Astrocyte (in vitro differentiated cells and primary cell): ENCODE measurements at regions not wholly inside any gene's neighbourhood (a gene's known extent, or its start where the extent isn't known, plus 50 kb on each side); places are given as distances from the start of the nearest gene placed in this dataset.

Source experiments
- DNase-seq: peaks from one replicate; pipeline ENCODE4 v3.0.0-alpha.2; 2010; ENCODE audit warnings: low read depth
- FAIRE-seq: peaks from 2 replicates; lab custom pipeline; 2011; peaks lifted over from hg19 to GRCh38; lab: Jason Lieb, UNC
- H2AFZ ChIP-seq: 2 replicates; pipeline ENCODE4 v1.6.0; 2012; ENCODE audit warnings: low read depth, low read length, inconsistent platforms
- H3K27ac ChIP-seq: 2 replicates; pipeline ENCODE4 v1.5.1; 2011; ENCODE audit warnings: low read depth, low read length, inconsistent platforms
- H3K27me3 ChIP-seq: 2 replicates; pipeline ENCODE4 v1.6.0; 2011; ENCODE audit warnings: low read length, inconsistent platforms; ENCODE audit not compliant: insufficient read depth
- H3K36me3 ChIP-seq: 2 replicates; pipeline ENCODE4 v1.5.1; 2011; ENCODE audit warnings: low read length, inconsistent platforms; ENCODE audit not compliant: insufficient read depth
- H3K4me1 ChIP-seq: 2 replicates; pipeline ENCODE4 v1.5.1; 2011; ENCODE audit warnings: low read length, inconsistent platforms; ENCODE audit not compliant: insufficient read depth
- H3K4me2 ChIP-seq: 2 replicates; pipeline ENCODE4 v1.6.0; 2012; ENCODE audit warnings: low read length, inconsistent platforms
- H3K4me3 ChIP-seq: 2 replicates; pipeline ENCODE4 v1.5.1; 2011; ENCODE audit warnings: low read depth, mild to moderate bottlenecking, low read length, inconsistent platforms; ENCODE audit not compliant: insufficient read depth
- H3K79me2 ChIP-seq: 2 replicates; pipeline ENCODE4 v1.6.0; 2012; ENCODE audit warnings: mild to moderate bottlenecking, low read length, inconsistent platforms; ENCODE audit not compliant: insufficient read depth
- H3K9ac ChIP-seq: 2 replicates; pipeline ENCODE4 v1.6.0; 2012; ENCODE audit warnings: mild to moderate bottlenecking, low read length, inconsistent platforms
- H3K9me3 ChIP-seq: 2 replicates; pipeline ENCODE4 v1.5.1; 2012; ENCODE audit warnings: low read depth, mild to moderate bottlenecking, low read length, inconsistent platforms; ENCODE audit not compliant: insufficient read depth
- H4K20me1 ChIP-seq: 2 replicates; pipeline ENCODE4 v1.6.0; 2012; ENCODE audit warnings: low read length, inconsistent platforms; ENCODE audit not compliant: insufficient read depth
- H3K27ac Mint-ChIP-seq: one replicate; pipeline ENCODE4 v1.8.0; 2021; ENCODE audit warnings: mild to moderate bottlenecking, mixed read lengths; ENCODE audit not compliant: unreplicated experiment
- H3K27me3 Mint-ChIP-seq: one replicate; pipeline ENCODE4 v1.8.0; 2021; ENCODE audit warnings: low read depth, mixed read lengths; ENCODE audit not compliant: unreplicated experiment
- H3K36me3 Mint-ChIP-seq: one replicate; pipeline ENCODE4 v1.8.0; 2021; ENCODE audit warnings: low read depth, mixed read lengths; ENCODE audit not compliant: unreplicated experiment
- H3K4me1 Mint-ChIP-seq: one replicate; pipeline ENCODE4 v1.8.0; 2021; ENCODE audit warnings: low read depth, mixed read lengths; ENCODE audit not compliant: unreplicated experiment
- H3K4me3 Mint-ChIP-seq: one replicate; pipeline ENCODE4 v1.8.0; 2021; ENCODE audit warnings: mild to moderate bottlenecking, moderate library complexity, mixed read lengths; ENCODE audit not compliant: unreplicated experiment
- H3K9me3 Mint-ChIP-seq: one replicate; pipeline ENCODE4 v1.8.0; 2021; ENCODE audit warnings: mild to moderate bottlenecking, mixed read lengths; ENCODE audit not compliant: unreplicated experiment
- CTCF ChIP-seq: IDR thresholded peaks from 2 replicates; pipeline ENCODE4 v1.5.1; 2011; ENCODE audit warnings: low read depth, mild to moderate bottlenecking, inconsistent platforms, low read length, moderate library complexity; ENCODE audit not compliant: insufficient read depth
- EZH2 ChIP-seq: IDR thresholded peaks from 2 replicates; pipeline ENCODE4 v1.6.1; 2012; ENCODE audit warnings: mild to moderate bottlenecking, low read length, inconsistent platforms; ENCODE audit not compliant: insufficient read depth

DNA sequence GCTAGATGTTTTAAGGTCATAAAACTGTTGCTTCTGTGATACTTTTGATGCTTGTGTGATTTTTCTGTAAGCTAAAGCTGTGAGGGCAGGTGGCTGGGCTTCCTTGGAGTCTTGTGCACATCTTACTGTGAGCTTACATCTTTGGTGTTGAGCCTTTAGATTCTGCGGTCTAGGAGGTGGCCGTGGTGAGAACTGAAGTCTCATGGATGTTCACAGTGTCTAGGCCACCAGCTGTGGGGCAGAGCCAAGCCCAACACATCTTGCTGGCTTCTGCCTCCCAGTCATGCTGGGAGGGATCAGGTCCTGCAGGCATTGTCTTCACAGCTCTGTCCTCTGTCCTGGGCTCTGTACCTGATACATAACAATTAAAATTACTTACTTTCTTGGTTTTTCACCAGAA lies 219.7 kb upstream of the HS6ST1 start:
- no peak for FAIRE-seq
- H3K4me3 ChIP-seq, result no peak overlapping the region

DNA sequence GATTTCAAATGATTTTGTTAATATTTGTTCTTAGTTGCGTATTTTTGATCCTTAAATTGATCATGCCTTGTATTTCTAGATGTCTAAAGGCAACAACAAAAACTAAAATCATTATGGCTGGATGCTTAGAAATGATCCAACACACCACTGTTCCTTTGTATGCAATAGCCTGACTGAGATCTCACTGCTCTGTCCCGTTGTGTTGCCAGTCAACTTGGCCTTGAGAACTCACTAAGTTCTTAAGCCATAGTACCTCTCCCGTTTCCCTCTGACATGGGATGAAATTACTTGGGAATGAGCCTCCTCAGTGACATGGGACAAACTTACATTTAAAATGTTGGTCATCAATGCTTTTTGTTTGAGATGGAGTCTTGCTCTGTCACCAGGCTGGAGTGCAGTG lies 222.0 kb upstream of the HS6ST1 start:
- DNase-seq (no peak), FAIRE-seq (no peak)
- Histone ChIP-seq H3K36me3 (no peaks in the 10 kb centered on the region), H3K27me3 (no peaks in the 10 kb centered on the region), H3K4me2 (no peak overlapping the region), H3K4me1 (peaks cover 24% of the 10 kb centered on the region), H2AFZ (no peak overlapping the region), H3K27ac (no peak overlapping the region), H3K9ac (no peak overlapping the region), H3K9me3 (no peaks in the 10 kb centered on the region), H3K79me2 (no peaks in the 10 kb centered on the region), H4K20me1 (no peaks in the 10 kb centered on the region), H3K4me3 (no peak overlapping the region)
- Mint-ChIP-seq H3K27me3 (peaks cover 10% of the 10 kb centered on the region), H3K36me3 (no peaks in the 10 kb centered on the region), H3K9me3 (no peaks in the 10 kb centered on the region), H3K4me3 (no peak overlapping the region), H3K27ac (no peak overlapping the region), H3K4me1 (peaks cover 20% of the 10 kb centered on the region)
- TF ChIP-seq EZH2 (no peak), CTCF (no peak)

More for the DNA sequence above, 219.7 kb upstream of the HS6ST1 start:
- peaks cover 3% of the 10 kb centered on the region for H3K9me3 Mint-ChIP-seq
- Histone ChIP-seq H3K4me1 (peaks cover 27% of the 10 kb centered on the region), H3K36me3 (no peaks in the 10 kb centered on the region), H3K79me2 (no peaks in the 10 kb centered on the region), H2AFZ (no peak overlapping the region), H3K4me2 (peak overlapping the region; percentile 73), H4K20me1 (no peaks in the 10 kb centered on the region), H3K27me3 (no peaks in the 10 kb centered on the region), H3K9me3 (no peaks in the 10 kb centered on the region), H3K9ac (peak overlapping the region; percentile 71), H3K27ac (no peak overlapping the region)
- no peak for DNase-seq
- no peaks in the 10 kb centered on the region for H3K36me3 Mint-ChIP-seq
- H3K4me1 Mint-ChIP-seq, result peaks cover 22% of the 10 kb centered on the region
- H3K27ac Mint-ChIP-seq, result no peak overlapping the region
- TF ChIP-seq EZH2, result no peak
- no peak for TF ChIP-seq CTCF
- no peaks in the 10 kb centered on the region for H3K27me3 Mint-ChIP-seq
- no peak overlapping the region for H3K4me3 Mint-ChIP-seq

DNA sequence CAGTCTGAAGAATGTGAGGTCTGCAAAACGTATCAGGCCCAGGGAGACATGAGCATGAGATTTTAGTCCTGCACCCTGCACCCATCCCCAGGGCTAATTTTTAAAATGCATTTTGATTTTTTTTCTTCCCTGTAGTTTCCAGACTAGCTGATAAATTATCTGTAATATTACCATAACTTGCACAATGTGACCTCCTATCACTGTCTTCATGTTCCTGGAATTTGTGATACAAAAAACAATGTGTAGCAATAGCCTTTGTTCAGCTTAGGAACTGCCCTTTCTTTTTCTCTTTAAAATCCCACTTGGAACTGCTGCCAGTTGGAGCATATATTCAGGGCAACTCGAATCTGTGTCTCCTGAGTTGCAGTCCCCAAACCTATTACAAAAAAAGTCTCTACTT lies 222.8 kb upstream of the HS6ST1 start:
- peaks cover 10% of the 10 kb centered on the region for H3K27me3 Mint-ChIP-seq
- H3K4me3 Mint-ChIP-seq, result no peak overlapping the region
- DNase-seq, result no peak

More for the DNA sequence above, 222.8 kb upstream of the HS6ST1 start:
- no peaks in the 10 kb centered on the region for H3K27me3 ChIP-seq
- H3K4me2 ChIP-seq, result no peak overlapping the region
- Mint-ChIP-seq H3K9me3 (no peaks in the 10 kb centered on the region), H3K36me3 (peaks cover 1% of the 10 kb centered on the region), H3K4me1 (peaks cover 15% of the 10 kb centered on the region), H3K27ac (no peak overlapping the region)
- peaks cover 19% of the 10 kb centered on the region for H3K4me1 ChIP-seq
- FAIRE-seq, result no peak
- no peak overlapping the region for H3K9ac ChIP-seq
- H3K79me2 ChIP-seq, result no peaks in the 10 kb centered on the region
- H3K4me3 ChIP-seq, result no peak overlapping the region
- H4K20me1 ChIP-seq, result no peaks in the 10 kb centered on the region
- no peak overlapping the region for H3K27ac ChIP-seq
- H2AFZ ChIP-seq, result no peak overlapping the region
- TF ChIP-seq EZH2 (no peak), CTCF (no peak)
- H3K9me3 ChIP-seq, result no peaks in the 10 kb centered on the region
- H3K36me3 ChIP-seq, result no peaks in the 10 kb centered on the region
